GM12878 (cell line): ENCODE measurements at regions not wholly inside any gene's neighbourhood (a gene's known extent, or its start where the extent isn't known, plus 50 kb on each side); places are given as distances from the start of the nearest gene placed in this dataset.

ENCODE experiments used
- ATF3 ChIP-seq: IDR thresholded peaks from 2 replicates; pipeline ENCODE4 v1.6.1; 2011; ENCODE audit warnings: low read depth, mild to moderate bottlenecking, low read length, moderate library complexity, borderline replicate concordance; ENCODE audit errors: extremely low read depth
- BCL11A ChIP-seq: IDR thresholded peaks from 2 replicates; pipeline ENCODE4 v1.6.1; 2011; ENCODE audit warnings: low read depth, low read length
- CBX5 ChIP-seq: sonication (generic); IDR thresholded peaks from 2 replicates; pipeline ENCODE4 v1.6.1; 2016; ENCODE audit warnings: low read depth, moderate library complexity, mild to moderate bottlenecking, inconsistent platforms
- NFYA ChIP-seq: IDR thresholded peaks from 2 replicates; pipeline ENCODE4 v1.6.1; 2011; ENCODE audit warnings: low read depth, mild to moderate bottlenecking, low read length, improper control_type of control experiment, borderline replicate concordance
- NR2C2 ChIP-seq: IDR thresholded peaks from 2 replicates; pipeline ENCODE4 v1.6.1; 2011; ENCODE audit warnings: borderline replicate concordance, low read depth; ENCODE audit not compliant: control insufficient read depth, insufficient read length
- PML ChIP-seq: IDR thresholded peaks from 2 replicates; pipeline ENCODE4 v1.6.1; 2012; ENCODE audit warnings: low read length, inconsistent platforms
- POLR2AphosphoS5 ChIP-seq: IDR thresholded peaks from 2 replicates; pipeline ENCODE4 v1.6.1; 2011; ENCODE audit warnings: mild to moderate bottlenecking, low read length, inconsistent platforms
- RAD51 ChIP-seq: fragments of 450-650 bp; IDR thresholded peaks from 2 replicates; pipeline ENCODE4 v1.6.1; 2016; ENCODE audit warnings: moderate library complexity, mild to moderate bottlenecking, inconsistent platforms
- RBBP5 ChIP-seq: fragments of 200-600 bp; sonication (generic); conservative IDR thresholded peaks from 2 replicates; pipeline ENCODE4 v1.6.1; 2016
- RCOR1 ChIP-seq: conservative IDR thresholded peaks from 2 replicates; pipeline ENCODE4 v1.6.1; 2012; ENCODE audit warnings: low read depth, low read length, improper control_type of control experiment
- SIN3A ChIP-seq: IDR thresholded peaks from 2 replicates; pipeline ENCODE4 v1.6.1; 2012; ENCODE audit warnings: low read depth, low read length, improper control_type of control experiment
- SMAD1 ChIP-seq: fragments of 450-650 bp; IDR thresholded peaks from 2 replicates; pipeline ENCODE4 v1.6.1; 2018; ENCODE audit warnings: mild to moderate bottlenecking, low read depth; ENCODE audit not compliant: partially characterized antibody
- SMAD5 ChIP-seq: IDR thresholded peaks from 2 replicates; pipeline ENCODE4 v1.6.1; 2016; ENCODE audit warnings: antibody characterized with exemption, low read depth
- SPI1 ChIP-seq: IDR thresholded peaks from 2 replicates; pipeline ENCODE4 v1.6.1; 2011; ENCODE audit warnings: low read depth, mild to moderate bottlenecking, low read length, moderate library complexity, borderline replicate concordance; ENCODE audit not compliant: insufficient read depth
- SRF ChIP-seq, 2 experiments: IDR thresholded peaks; 2 replicates each; pipeline ENCODE4 v1.6.1; 2011; ENCODE audit warnings: low read depth in 2 of 2, low read length in 2 of 2, mild to moderate bottlenecking in 1 of 2, moderate library complexity in 1 of 2
- STAT3 ChIP-seq: IDR thresholded peaks from 2 replicates; pipeline ENCODE4 v1.6.1; 2011; ENCODE audit warnings: low read depth, low read length, improper control_type of control experiment
- TAF1 ChIP-seq: IDR thresholded peaks from 2 replicates; pipeline ENCODE4 v1.6.1; 2011; ENCODE audit warnings: mild to moderate bottlenecking, low read depth, low read length, borderline replicate concordance
- ZBED1 ChIP-seq: IDR thresholded peaks from 2 replicates; pipeline ENCODE4 v1.6.1; 2016; ENCODE audit warnings: borderline replicate concordance
- ZBTB33 ChIP-seq: fragments of 450-650 bp; IDR thresholded peaks from 2 replicates; pipeline ENCODE4 v1.6.1; 2017; ENCODE audit warnings: mild to moderate bottlenecking
- TF ChIP-seq, protein P1 (sequence below): fragments of 450-650 bp; formaldehyde crosslinking; IDR thresholded peaks from 2 replicates; pipeline ENCODE4 v1.4.0; 2020; ENCODE audit warnings: mild to moderate bottlenecking, moderate library complexity
- TF ChIP-seq, protein P2 (sequence below): IDR thresholded peaks from 2 replicates; pipeline ENCODE4 v1.6.1; 2011; ENCODE audit warnings: borderline replicate concordance, low read depth, mild to moderate bottlenecking, moderate library complexity, low read length; ENCODE audit not compliant: insufficient read depth, poor library complexity, severe bottlenecking
- TF ChIP-seq, protein P3 (sequence below), 3 experiments: IDR thresholded peaks in 2 of 3; conservative IDR thresholded peaks in 1 of 3; 2 replicates each; pipeline ENCODE4 v1.5.1; 2011; ENCODE audit warnings: low read depth in 3 of 3, low read length in 3 of 3, mild to moderate bottlenecking in 3 of 3, control low read depth in 2 of 3, moderate library complexity in 2 of 3, inconsistent platforms in 1 of 3, mixed read lengths in 1 of 3; ENCODE audit not compliant: control insufficient read depth in 2 of 3, insufficient read depth in 1 of 3; ENCODE audit errors: extremely low read depth in 1 of 3

GRCh38 chr5:53820802-53821171 lies 260.3 kb downstream of the NDUFS4 start (continued):
- TF ChIP-seq ZBTB33: no peak
- TF ChIP-seq, protein P1, sequence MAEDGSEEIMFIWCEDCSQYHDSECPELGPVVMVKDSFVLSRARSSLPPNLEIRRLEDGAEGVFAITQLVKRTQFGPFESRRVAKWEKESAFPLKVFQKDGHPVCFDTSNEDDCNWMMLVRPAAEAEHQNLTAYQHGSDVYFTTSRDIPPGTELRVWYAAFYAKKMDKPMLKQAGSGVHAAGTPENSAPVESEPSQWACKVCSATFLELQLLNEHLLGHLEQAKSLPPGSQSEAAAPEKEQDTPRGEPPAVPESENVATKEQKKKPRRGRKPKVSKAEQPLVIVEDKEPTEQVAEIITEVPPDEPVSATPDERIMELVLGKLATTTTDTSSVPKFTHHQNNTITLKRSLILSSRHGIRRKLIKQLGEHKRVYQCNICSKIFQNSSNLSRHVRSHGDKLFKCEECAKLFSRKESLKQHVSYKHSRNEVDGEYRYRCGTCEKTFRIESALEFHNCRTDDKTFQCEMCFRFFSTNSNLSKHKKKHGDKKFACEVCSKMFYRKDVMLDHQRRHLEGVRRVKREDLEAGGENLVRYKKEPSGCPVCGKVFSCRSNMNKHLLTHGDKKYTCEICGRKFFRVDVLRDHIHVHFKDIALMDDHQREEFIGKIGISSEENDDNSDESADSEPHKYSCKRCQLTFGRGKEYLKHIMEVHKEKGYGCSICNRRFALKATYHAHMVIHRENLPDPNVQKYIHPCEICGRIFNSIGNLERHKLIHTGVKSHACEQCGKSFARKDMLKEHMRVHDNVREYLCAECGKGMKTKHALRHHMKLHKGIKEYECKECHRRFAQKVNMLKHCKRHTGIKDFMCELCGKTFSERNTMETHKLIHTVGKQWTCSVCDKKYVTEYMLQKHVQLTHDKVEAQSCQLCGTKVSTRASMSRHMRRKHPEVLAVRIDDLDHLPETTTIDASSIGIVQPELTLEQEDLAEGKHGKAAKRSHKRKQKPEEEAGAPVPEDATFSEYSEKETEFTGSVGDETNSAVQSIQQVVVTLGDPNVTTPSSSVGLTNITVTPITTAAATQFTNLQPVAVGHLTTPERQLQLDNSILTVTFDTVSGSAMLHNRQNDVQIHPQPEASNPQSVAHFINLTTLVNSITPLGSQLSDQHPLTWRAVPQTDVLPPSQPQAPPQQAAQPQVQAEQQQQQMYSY (CRISPR knock-in tag): no peak
- no peak for TF ChIP-seq SMAD5
- no peak for TF ChIP-seq CBX5
- no peak for TF ChIP-seq SIN3A
- TF ChIP-seq, protein P2, sequence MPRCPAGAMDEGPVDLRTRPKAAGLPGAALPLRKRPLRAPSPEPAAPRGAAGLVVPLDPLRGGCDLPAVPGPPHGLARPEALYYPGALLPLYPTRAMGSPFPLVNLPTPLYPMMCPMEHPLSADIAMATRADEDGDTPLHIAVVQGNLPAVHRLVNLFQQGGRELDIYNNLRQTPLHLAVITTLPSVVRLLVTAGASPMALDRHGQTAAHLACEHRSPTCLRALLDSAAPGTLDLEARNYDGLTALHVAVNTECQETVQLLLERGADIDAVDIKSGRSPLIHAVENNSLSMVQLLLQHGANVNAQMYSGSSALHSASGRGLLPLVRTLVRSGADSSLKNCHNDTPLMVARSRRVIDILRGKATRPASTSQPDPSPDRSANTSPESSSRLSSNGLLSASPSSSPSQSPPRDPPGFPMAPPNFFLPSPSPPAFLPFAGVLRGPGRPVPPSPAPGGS: no peak
- no peak; the same call in 1 of the 2 replicates for TF ChIP-seq ZBED1
- TF ChIP-seq PML: no peak
- no peak for TF ChIP-seq RCOR1
- no peak for TF ChIP-seq SRF (IDR thresholded peaks at IDR 0.05; ENCODE audit: low read depth in 2 of 2, low read length in 2 of 2)
- TF ChIP-seq TAF1: no peak
- no peak for TF ChIP-seq SPI1
- no peak for TF ChIP-seq NR2C2
- no peak for TF ChIP-seq NFYA
- TF ChIP-seq BCL11A: peak; percentile 53; the same call in 1 of the 2 replicates
- TF ChIP-seq RAD51: no peak
- no peak for TF ChIP-seq RBBP5
- no peak for TF ChIP-seq ATF3
- TF ChIP-seq POLR2AphosphoS5: no peak
- TF ChIP-seq STAT3: no peak
- no peak for TF ChIP-seq SMAD1
- TF ChIP-seq, protein P3, sequence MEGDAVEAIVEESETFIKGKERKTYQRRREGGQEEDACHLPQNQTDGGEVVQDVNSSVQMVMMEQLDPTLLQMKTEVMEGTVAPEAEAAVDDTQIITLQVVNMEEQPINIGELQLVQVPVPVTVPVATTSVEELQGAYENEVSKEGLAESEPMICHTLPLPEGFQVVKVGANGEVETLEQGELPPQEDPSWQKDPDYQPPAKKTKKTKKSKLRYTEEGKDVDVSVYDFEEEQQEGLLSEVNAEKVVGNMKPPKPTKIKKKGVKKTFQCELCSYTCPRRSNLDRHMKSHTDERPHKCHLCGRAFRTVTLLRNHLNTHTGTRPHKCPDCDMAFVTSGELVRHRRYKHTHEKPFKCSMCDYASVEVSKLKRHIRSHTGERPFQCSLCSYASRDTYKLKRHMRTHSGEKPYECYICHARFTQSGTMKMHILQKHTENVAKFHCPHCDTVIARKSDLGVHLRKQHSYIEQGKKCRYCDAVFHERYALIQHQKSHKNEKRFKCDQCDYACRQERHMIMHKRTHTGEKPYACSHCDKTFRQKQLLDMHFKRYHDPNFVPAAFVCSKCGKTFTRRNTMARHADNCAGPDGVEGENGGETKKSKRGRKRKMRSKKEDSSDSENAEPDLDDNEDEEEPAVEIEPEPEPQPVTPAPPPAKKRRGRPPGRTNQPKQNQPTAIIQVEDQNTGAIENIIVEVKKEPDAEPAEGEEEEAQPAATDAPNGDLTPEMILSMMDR (IDR thresholded peaks at IDR 0.05 in 2 of 3, conservative IDR thresholded peaks at IDR 0.05 in 1 of 3; ENCODE audit: control insufficient read depth in 2 of 3, extremely low read depth in 1 of 3, insufficient read depth in 1 of 3, low read depth in 3 of 3, low read length in 3 of 3): no peak
